Immature natural killer cell (primary cell): ENCODE measurements at regions not wholly inside any gene's neighbourhood (a gene's known extent, or its start where the extent isn't known, plus 50 kb on each side); places are given as distances from the start of the nearest gene placed in this dataset.
A peak's percentile ranks its signal among the peaks of the same experiment; 100 is the strongest.
"Not testable (repeated sequence)": the region's sequence is repeated elsewhere in the genome, so short reads cannot be mapped to it uniquely, and the experiment has no call there.

Source experiments
- DNase-seq, 3 donors: peaks; one replicate each; pipeline ENCODE4 v3.0.0; 2022; ENCODE audit warnings: mixed read lengths in 1 of 3
- H3K27ac Mint-ChIP-seq, 6 donors: one replicate each; pipeline ENCODE4 v1.8.0; 2020; ENCODE audit warnings: mixed read lengths in 6 of 6, mild to moderate bottlenecking in 5 of 6, inconsistent platforms in 4 of 6, moderate library complexity in 3 of 6
- H3K27me3 Mint-ChIP-seq, 3 donors: one replicate each; pipeline ENCODE4 v1.8.0; 2020 to 2021; ENCODE audit warnings: low read depth in 3 of 3, mild to moderate bottlenecking in 3 of 3, mixed read lengths in 3 of 3, moderate library complexity in 3 of 3, inconsistent platforms in 1 of 3
- H3K36me3 Mint-ChIP-seq, 3 donors: one replicate each; pipeline ENCODE4 v1.8.0; 2020; ENCODE audit warnings: mixed read lengths in 3 of 3, inconsistent platforms in 2 of 3, mild to moderate bottlenecking in 2 of 3
- H3K4me1 Mint-ChIP-seq, 2 donors: one replicate each; pipeline ENCODE4 v1.8.0; 2020; ENCODE audit warnings: inconsistent platforms in 2 of 2, mild to moderate bottlenecking in 2 of 2, mixed read lengths in 2 of 2, moderate library complexity in 1 of 2
- H3K4me3 Mint-ChIP-seq, 5 donors: one replicate each; pipeline ENCODE4 v1.8.0; 2020; ENCODE audit warnings: mild to moderate bottlenecking in 5 of 5, mixed read lengths in 5 of 5, inconsistent platforms in 3 of 5, moderate library complexity in 3 of 5
- H3K9me3 Mint-ChIP-seq, 6 donors: one replicate each; pipeline ENCODE4 v1.8.0; 2020; ENCODE audit warnings: mild to moderate bottlenecking in 6 of 6, mixed read lengths in 6 of 6, inconsistent platforms in 4 of 6, moderate library complexity in 3 of 6

DNA sequence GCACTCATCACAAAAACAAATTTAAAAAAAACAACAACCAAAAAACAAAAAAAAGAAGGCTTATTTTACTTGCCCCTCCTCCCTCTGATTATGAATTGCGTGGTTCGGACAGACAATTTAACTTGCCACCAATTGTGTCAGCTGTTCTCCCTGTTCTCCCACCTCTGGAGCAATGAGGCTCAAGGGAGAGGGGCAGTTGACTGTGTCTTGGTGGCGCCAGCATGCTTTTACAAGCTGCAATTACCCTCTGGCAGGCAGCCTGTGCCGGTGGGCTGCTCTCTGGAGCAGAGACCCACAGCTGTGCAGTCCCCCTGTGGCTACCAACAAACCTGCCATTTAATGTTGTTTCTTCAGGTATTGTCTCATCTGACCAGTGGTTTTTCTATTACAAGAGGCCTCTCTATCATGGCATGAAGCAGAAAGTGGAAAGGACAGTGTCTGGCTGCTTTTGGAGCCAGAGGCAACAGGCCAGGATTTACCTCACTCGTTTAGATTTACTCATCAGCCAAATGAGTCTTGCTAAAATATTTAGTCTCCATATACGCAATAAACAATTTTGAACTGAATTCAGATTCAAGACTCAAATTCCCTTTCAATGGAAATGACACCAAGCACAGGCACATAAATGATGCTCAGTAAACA lies 192.0 kb upstream of the TPRG1 start:
- peaks cover 10 to 14% of the 10 kb centered on the region in 2 donors for H3K4me1 Mint-ChIP-seq
- no peaks in the 10 kb centered on the region for H3K36me3 Mint-ChIP-seq
- no peak overlapping the region for H3K27ac Mint-ChIP-seq
- peaks cover 0 to 5% (median 2%) of the 10 kb centered on the region in 3 donors for H3K27me3 Mint-ChIP-seq
- DNase-seq, result no peak
- H3K9me3 Mint-ChIP-seq, result no peaks in the 10 kb centered on the region
- H3K4me3 Mint-ChIP-seq, result no peak overlapping the region

DNA sequence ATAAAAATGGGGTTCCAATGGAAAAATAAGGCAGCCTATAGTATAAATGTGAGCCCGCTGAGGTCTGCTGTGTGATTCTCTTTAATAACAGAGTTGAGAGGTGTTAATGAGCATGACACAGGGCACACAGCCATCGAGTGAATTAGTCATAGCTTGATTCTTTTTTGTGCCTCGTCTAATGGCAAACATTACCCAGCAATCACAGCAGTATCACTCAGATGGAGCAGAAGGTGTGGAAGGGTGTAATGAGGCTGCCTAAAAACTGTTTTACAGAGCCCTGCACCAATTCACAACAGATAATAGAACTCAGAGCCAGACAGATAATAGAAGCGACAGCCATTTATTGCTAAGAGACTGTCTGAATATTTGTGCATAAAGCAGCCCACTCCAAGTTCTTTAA lies 178.6 kb upstream of the TPRG1 start:
- DNase-seq, result no peak
- H3K4me3 Mint-ChIP-seq, result no peak overlapping the region
- H3K27ac Mint-ChIP-seq, result no peak overlapping the region
- H3K27me3 Mint-ChIP-seq, result peaks cover 0 to 5% (median 4%) of the 10 kb centered on the region in 3 donors
- no peaks in the 10 kb centered on the region for H3K9me3 Mint-ChIP-seq
- no peaks in the 10 kb centered on the region for H3K36me3 Mint-ChIP-seq
- no peaks in the 10 kb centered on the region for H3K4me1 Mint-ChIP-seq

DNA sequence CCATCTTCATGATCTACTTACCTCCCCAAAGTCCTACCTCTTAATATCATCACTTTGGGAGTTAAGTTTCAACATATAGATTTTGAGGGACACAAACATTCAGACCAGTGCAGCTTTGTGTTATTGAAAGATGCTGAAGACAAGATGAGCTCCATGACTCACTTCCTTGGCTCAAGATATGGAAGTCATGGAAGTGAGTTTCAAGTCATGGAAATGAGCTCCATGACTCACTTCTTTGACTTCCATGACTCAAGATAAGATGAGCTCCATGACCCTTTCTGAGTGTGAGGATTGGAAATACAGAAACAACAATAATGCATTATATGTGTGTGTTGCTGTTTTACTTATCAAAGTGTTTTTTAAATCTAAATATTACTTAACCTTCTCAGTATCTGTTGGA lies 170.2 kb upstream of the TPRG1 start:
- Mint-ChIP-seq H3K4me1 (no peaks in the 10 kb centered on the region), H3K9me3 (peaks cover 0 to 4% (median 0%) of the 10 kb centered on the region in 6 donors), H3K27me3 (peaks cover 0 to 4% (median 0%) of the 10 kb centered on the region in 3 donors), H3K36me3 (peaks cover 0 to 4% (median 0%) of the 10 kb centered on the region in 3 donors), H3K27ac (no peak overlapping the region), H3K4me3 (no peak overlapping the region)
- DNase-seq, result no peak

DNA sequence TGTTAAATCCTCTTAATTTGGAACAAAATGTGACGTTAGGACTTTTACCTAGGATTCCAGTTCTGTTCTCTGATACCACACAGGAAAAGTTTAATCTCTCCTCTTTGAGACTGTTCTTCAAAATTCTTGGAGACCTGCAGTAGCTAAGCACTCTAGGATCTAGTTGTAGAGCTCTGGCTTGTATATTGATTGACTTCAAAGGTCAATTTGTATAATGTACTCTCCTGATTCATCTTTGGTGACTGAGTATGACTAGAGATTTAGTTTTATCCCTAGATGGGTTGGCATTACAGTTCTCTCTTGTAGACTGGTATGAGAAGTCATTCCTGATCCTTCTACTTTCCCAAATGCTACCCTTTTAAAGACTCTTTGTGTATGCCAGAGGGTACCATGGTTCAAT lies 168.4 kb upstream of the TPRG1 start:
- Mint-ChIP-seq H3K27me3 (peaks cover 0 to 4% (median 0%) of the 10 kb centered on the region in 3 donors), H3K27ac (no peak overlapping the region), H3K36me3 (peaks cover 0 to 4% (median 0%) of the 10 kb centered on the region in 3 donors), H3K9me3 (peaks cover 0 to 6% (median 0%) of the 10 kb centered on the region in 6 donors), H3K4me3 (no peak overlapping the region), H3K4me1 (no peaks in the 10 kb centered on the region)
- DNase-seq, result no peak

DNA sequence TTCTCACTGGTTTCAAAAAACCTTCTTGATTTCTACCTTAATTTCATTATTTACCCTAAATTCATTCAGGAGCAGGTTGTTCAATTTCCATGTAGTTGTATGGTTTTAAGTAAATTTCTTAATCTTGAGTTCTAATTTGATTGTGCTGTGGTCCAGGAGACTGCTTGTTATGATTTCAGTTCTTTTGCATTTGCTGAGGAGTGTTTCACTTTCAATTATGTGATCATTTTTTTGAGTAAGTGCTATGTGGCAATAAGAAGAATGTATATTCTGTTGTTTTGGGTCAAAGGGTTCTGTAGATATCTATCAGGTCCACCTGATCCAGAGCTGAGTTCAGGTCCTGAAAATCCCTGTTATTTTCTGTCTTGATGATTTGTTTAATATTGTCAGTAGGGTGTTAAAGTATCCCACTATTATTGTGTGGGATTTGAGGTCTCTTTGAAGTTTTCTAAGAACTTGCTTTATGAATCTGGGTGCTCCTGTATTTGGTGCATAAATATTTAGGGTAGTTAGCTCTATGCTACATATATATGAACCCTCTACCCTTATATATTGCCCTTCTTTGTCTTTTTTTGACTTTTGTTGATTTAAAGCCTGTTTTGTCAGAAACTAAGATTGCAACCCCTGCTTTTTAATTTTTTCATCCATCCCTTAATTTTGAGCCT lies 158.4 kb upstream of the TPRG1 start:
- no peak overlapping the region for H3K27ac Mint-ChIP-seq
- H3K9me3 Mint-ChIP-seq, result peaks cover 0 to 6% (median 0%) of the 10 kb centered on the region in 6 donors
- peaks cover 0 to 5% (median 2%) of the 10 kb centered on the region in 3 donors for H3K27me3 Mint-ChIP-seq
- H3K4me3 Mint-ChIP-seq, result no peak overlapping the region
- no peak for DNase-seq
- no peaks in the 10 kb centered on the region for H3K4me1 Mint-ChIP-seq
- peaks cover 0 to 3% (median 0%) of the 10 kb centered on the region in 3 donors for H3K36me3 Mint-ChIP-seq

DNA sequence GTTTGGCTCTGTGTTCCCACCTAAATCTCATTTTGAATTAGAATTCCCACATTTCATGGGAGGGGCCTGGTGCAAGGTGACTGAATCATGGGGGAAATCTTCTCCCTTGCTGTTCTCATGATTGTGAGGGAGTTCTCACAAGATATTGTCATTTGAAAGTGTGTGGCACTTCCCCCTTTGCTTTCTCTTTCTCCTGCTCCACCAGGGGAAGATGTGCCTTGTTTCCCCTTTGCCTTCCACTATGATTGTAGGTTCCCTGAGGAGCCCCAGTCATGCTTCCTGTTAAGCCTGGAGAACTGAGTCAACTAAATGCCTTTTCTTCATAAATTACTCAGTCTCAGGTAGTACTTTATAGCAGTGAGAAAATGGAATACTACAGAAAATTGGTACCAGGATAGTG lies 157.2 kb upstream of the TPRG1 start:
- Mint-ChIP-seq H3K9me3 (peaks cover 0 to 6% (median 0%) of the 10 kb centered on the region in 6 donors), H3K36me3 (peaks cover 0 to 3% (median 0%) of the 10 kb centered on the region in 3 donors), H3K4me1 (no peaks in the 10 kb centered on the region), H3K4me3 (no peak overlapping the region), H3K27me3 (peaks cover 0 to 5% (median 2%) of the 10 kb centered on the region in 3 donors), H3K27ac (no peak overlapping the region)
- no peak for DNase-seq

DNA sequence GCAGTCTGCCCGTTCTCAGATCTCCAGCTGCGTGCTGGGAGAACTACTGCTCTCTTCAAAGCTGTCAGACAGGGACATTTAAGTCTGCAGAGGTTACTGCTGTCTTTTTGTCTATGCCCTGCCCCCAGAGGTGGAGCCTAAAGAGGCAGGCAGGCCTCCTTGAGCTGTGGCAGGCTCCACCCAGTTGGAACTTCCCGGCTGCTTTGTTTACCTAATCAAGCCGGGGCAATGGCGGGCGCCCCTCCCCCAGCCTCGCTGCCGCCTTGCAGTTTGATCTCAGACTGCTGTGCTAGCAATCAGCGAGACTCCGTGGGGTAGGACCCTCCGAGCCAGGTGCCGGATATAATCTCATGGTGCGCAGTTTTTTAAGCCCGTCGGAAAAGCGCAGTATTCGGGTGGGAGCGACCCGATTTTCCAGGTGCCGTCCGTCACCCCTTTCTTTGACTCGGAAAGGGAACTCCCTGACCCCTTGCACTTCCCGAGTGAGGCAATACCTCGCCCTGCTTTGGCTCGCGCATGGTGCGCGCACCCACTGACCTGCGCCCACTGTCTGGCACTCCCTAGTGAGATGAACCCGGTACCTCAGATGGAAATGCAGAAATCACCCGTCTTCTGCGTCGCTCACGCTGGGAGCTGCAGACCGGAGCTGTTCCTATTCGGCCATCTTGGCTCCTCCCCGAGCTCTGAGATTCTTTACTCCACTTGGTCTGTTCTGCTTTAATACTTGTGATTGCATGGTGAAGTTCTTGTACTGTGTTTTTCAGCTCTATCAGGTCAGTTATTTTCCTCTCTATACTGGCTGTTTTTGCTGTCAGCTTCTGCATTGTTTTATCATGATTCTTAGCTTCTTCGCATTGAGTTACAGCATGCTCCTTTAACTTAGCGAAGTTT lies 148.9 kb upstream of the TPRG1 start:
- H3K9me3 Mint-ChIP-seq, H3K27ac Mint-ChIP-seq, H3K36me3 Mint-ChIP-seq, H3K4me1 Mint-ChIP-seq, H3K4me3 Mint-ChIP-seq, H3K27me3 Mint-ChIP-seq, DNase-seq: not testable (repeated sequence)

DNA sequence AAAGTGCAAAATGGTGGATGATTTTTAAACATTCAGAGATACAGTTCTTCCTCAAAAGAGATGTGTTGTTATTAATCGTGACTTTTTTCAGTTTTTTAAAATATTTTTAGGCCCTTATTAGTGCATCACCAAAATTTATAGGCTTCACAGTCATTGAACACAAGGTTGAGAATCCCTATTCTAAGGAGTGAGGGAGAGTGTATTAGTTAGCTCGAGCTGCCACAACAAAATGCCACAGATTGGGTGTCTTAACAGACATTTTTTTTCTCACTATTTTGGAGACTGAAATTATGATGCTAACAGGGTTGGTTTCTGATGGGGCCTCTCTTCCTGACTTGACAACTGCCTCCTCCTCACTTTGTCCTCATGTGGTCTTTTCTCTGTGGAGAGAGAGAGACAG lies 145.9 kb upstream of the TPRG1 start:
- Mint-ChIP-seq H3K4me3 (no peak overlapping the region), H3K36me3 (peaks cover 0 to 3% (median 0%) of the 10 kb centered on the region in 3 donors), H3K27ac (no peak overlapping the region), H3K9me3 (no peaks in the 10 kb centered on the region), H3K4me1 (no peaks in the 10 kb centered on the region), H3K27me3 (peaks cover 0 to 10% (median 3%) of the 10 kb centered on the region in 3 donors)
- no peak for DNase-seq

DNA sequence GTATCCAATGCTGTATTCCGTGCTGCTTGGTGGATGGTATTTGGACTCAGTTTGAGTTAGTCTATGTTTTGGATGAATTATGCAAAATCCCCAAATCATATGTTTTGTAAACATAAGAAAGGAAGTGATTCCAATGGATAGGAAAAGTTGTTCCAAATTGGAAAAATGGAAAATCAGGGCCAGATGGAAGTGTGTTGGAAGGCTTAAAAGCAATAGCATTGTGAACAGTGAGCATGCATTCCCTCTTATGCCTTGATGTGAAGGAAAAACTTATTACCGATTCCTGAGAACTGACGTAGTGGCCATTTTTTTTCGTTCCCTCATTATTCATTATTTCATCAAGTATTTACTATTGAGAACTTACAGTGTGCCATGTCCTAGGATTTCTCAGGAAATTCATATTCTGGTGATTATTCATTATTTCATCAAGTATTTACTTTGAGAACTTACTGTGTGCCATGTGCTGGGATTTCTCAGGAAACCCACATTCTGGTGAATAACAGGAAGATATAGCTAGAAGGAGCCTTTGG lies 144.1 kb upstream of the TPRG1 start:
- Mint-ChIP-seq H3K4me3 (no peak overlapping the region), H3K27ac (no peak overlapping the region), H3K27me3 (peaks cover 0 to 10% (median 3%) of the 10 kb centered on the region in 3 donors), H3K4me1 (no peaks in the 10 kb centered on the region), H3K36me3 (peaks cover 0 to 8% (median 0%) of the 10 kb centered on the region in 3 donors), H3K9me3 (peaks cover 0 to 2% (median 0%) of the 10 kb centered on the region in 6 donors)
- DNase-seq, result no peak

DNA sequence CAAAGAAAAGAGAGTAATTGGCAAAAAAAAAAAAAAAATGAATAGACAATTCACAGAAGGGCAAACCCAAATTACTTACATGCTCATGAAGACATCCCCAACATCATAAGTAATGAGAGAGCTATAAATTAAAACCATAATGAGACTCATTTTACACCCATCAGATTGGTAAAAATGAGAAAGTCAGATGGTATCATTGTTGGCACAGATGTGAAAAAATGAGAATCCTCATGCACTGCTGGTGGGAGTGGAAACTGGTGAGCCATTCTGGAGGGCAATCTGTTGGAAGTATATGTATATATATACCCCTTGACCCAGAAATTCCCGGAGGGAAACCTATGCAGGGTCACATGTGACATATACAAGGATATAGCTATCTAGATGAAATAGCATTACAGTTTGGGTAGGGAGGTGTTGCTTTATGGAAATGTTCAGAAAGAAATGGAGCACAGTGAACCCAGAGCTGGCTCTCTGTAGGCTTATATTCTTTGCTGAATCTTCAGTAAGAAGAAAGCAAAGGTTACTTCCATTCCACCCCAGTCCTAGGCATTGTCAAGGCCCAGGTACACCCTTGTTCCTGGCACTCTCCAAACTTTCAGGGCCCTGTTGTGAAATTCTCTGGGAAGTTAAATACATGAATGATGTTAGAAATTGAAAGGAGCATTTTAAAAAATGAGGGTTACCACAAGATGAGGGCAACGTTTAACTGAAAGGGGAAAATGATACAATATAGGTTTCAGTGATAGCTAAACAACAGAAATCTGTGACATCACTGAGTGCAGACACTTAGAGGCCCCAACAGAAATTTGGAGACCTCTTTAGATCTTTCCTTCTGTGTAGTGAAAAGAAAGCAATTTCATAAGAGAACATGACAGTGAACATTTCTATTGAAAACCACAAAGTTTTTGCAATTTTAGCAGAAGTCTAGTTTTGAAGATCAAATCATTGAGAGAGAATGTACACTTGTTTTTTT lies 132.7 kb upstream of the TPRG1 start:
- H3K4me3 Mint-ChIP-seq, result no peak overlapping the region
- H3K27ac Mint-ChIP-seq, result no peak overlapping the region
- H3K9me3 Mint-ChIP-seq, result no peaks in the 10 kb centered on the region
- H3K36me3 Mint-ChIP-seq, result peaks cover 0 to 3% (median 0%) of the 10 kb centered on the region in 3 donors
- H3K27me3 Mint-ChIP-seq, result peaks cover 0 to 3% (median 0%) of the 10 kb centered on the region in 3 donors
- H3K4me1 Mint-ChIP-seq, result no peaks in the 10 kb centered on the region
- no peak for DNase-seq

DNA sequence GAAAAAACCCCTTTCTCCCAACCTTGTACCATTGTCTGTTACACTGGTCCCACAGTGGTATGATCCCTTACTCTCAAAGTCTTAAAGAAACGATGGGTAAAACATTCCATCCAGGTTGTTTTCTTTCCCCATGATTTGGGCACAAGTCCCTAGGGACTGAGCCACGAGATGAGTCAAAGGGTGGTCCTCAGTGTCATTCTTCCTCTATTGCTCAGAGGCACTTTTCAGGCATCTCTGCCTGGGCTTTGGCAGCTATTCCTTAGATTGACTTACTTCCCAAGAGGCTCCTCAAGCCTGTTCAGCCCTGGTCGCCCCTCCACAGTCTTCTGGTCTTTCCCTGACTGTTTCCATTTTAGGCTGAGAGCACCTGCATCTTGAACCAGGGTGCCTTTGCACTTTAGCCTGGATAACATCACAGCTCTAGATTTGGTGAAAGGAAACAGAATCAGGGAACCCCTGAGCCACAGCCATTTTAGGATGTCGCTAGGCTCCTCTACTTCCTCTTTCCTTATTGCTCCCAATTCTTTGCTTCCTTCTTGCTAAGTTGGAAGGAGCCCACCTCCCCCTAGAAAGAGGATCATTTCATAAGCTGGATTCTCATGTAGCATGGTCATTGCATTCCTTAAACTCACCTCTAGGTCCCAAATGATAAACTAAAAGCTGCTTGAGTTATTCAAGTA lies 131.0 kb upstream of the TPRG1 start:
- no peaks in the 10 kb centered on the region for H3K9me3 Mint-ChIP-seq
- H3K27me3 Mint-ChIP-seq, result no peaks in the 10 kb centered on the region
- no peak overlapping the region for H3K27ac Mint-ChIP-seq
- H3K4me3 Mint-ChIP-seq, result no peak overlapping the region
- DNase-seq, result no peak
- H3K36me3 Mint-ChIP-seq, result no peaks in the 10 kb centered on the region
- no peaks in the 10 kb centered on the region for H3K4me1 Mint-ChIP-seq

DNA sequence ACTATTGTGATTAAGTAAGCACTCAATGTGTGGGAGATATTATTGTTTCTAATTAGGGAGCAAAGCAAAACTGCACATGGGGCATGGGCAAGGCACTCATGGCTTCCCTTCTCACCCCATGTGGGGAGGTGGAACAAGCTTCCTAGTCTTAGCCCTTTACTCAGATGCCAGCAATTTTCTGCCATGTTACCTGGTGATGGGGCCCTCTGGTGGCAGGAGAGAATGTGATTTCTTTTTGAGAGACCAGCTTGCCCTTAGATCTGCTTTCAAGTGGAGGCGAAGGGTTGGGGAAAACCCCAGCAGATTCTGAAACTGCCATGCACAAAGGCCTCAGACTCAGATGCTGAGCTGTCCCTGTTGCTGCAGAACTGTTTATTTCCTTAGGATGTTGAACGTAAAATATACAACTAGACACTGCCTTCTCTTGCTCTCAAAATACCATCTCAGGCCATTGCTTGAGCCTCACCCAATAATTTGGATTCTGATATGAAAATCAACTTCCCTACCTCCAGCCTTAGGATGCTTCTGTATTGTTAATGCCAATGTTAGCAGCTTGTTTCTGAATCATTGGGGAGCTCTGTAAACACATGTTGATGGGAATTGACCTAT lies 130.2 kb upstream of the TPRG1 start:
- Mint-ChIP-seq H3K27me3 (no peaks in the 10 kb centered on the region), H3K4me3 (no peak overlapping the region), H3K36me3 (no peaks in the 10 kb centered on the region), H3K27ac (no peak overlapping the region), H3K4me1 (no peaks in the 10 kb centered on the region), H3K9me3 (no peaks in the 10 kb centered on the region)
- DNase-seq, result peak; percentile 32 to 59 (median 42)
